ENCODE measurements at regions not wholly inside any gene's neighbourhood (a gene's known extent, or its start where the extent isn't known, plus 50 kb on each side); places are given as distances from the start of the nearest gene placed in this dataset.

DNA sequence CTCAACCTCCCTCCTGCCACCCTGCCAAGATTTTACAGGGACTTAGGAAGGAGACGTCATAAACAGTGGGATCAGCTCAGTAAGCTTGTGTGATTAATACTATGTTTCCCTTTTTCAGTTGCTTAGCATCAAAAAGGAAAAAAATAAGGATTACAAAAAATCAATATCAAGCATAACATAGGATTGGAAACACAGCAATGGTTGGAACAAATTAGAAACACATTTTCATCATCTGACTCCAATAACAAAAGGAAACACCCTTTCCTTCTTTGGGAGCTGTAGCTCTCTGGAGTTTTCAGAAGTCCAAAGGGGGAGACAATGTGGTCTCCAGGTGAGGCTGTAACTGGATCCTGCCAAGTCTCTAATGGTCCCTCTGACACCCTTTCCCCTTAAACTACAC is 233.4 kb downstream of the B3GLCT start:
- TF ChIP-seq, protein P1, sequence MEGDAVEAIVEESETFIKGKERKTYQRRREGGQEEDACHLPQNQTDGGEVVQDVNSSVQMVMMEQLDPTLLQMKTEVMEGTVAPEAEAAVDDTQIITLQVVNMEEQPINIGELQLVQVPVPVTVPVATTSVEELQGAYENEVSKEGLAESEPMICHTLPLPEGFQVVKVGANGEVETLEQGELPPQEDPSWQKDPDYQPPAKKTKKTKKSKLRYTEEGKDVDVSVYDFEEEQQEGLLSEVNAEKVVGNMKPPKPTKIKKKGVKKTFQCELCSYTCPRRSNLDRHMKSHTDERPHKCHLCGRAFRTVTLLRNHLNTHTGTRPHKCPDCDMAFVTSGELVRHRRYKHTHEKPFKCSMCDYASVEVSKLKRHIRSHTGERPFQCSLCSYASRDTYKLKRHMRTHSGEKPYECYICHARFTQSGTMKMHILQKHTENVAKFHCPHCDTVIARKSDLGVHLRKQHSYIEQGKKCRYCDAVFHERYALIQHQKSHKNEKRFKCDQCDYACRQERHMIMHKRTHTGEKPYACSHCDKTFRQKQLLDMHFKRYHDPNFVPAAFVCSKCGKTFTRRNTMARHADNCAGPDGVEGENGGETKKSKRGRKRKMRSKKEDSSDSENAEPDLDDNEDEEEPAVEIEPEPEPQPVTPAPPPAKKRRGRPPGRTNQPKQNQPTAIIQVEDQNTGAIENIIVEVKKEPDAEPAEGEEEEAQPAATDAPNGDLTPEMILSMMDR (IDR thresholded peaks at IDR 0.05; ENCODE audit: low read depth, low read length) = no peak
- DNase-seq (ENCODE audit: extremely low read depth, low read depth) = peak; percentile 29

DNA sequence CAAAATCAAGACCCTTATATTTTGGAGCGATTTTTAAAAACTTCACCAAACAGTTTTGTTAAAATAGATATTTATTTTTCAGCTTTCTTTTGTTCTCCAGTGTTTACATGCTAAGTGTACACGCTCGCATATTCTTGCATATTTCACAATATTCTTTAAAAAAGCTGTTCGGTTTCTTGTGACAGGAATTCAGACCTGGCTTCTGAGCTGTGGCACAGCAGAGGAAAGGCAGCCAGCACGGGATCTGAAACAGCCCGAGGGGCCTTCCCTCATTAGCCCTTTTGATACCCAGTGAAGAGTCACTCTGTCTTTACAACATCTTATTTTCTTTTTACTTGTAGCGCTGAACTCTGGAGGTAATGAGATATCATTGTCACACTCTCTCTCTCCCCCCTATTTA is 234.0 kb downstream of the B3GLCT start:
- no peak for DNase-seq (ENCODE audit: extremely low read depth, low read depth)
- TF ChIP-seq, protein P1 (IDR thresholded peaks at IDR 0.05; ENCODE audit: low read depth, low read length) = no peak

DNA sequence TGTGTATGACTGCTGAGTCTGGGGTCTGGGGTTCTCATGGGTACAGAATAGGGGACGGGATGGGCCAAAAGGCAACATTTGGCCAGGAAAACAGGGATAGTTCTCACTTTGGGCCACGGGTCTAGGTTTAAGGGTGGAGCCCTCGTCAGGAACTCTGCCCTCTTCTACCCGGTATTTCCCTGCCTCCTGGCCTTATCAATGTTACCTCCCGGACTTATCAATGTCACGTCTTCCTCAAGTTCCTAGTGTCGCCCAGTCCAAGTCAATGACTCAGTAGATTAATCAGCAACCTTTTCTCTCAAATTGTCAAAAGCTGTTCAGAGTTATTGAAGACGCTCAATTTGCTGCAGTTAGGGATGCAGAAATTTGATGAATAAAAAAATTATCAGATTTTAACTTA is 234.8 kb downstream of the B3GLCT start:
- TF ChIP-seq, protein P1 (IDR thresholded peaks at IDR 0.05; ENCODE audit: low read depth, low read length) = no peak
- DNase-seq (ENCODE audit: extremely low read depth, low read depth) = no peak

DNA sequence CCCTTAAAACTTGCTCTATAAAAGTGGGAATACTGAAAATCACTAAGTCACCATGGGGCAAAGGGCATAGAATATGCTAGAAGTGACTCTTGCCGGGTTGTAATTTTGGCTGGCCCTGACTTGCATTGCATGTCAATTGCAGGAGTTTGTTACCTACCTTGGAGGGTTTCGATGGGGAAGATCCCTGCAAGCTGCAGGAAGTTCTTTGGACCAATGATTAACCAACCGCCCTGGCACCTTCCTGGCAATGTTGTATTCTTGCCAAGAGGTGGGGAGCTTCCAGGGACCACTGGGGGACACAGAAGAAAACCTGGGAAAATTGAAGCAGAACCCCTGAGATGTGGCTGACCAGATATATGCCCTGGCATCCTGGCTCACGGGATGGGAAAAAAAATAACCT is 235.8 kb downstream of the B3GLCT start:
- TF ChIP-seq, protein P1 (IDR thresholded peaks at IDR 0.05; ENCODE audit: low read depth, low read length) = no peak
- DNase-seq (ENCODE audit: extremely low read depth, low read depth) = no peak

DNA sequence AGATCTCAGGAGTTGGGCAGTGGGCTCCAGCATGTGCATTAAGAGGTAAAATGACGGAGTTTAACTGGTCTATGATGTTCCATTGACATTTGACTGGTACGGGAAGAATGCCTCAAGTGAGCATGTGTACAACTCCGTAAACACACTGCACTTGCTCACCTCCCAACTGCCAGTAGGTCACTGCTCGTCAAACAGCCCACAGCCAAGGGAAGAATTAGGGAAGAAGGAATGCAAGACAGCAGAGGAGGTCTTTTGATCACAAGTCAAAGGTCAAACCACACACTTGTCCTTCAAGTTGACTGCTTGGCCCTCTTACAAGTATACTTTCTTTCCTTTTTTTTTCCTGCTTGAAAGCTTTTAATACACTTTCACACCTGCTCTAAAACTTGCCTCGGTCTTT is 236.7 kb downstream of the B3GLCT start:
- DNase-seq (ENCODE audit: extremely low read depth, low read depth) = no peak
- TF ChIP-seq, protein P1 (IDR thresholded peaks at IDR 0.05; ENCODE audit: low read depth, low read length) = no peak

DNA sequence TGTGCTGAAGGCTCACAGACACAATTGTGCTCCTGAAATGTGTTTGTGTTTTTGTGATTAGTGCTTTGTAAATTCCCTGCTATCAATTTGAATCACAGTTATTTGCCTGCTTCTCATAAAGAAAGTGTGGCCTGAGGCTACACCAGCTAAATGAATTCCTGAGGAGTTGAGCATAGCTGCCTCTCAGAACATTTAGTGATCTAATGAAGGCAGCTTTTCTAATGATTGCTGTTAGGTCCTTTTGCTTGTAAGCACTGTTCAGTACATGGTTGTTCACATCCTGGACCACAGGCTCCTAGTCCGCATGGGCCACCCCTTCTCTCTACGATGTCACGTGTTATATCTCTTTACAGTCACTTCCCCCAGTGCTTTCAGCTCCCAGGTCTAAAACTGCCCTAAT is 238.2 kb downstream of the B3GLCT start:
- TF ChIP-seq, protein P1 (IDR thresholded peaks at IDR 0.05; ENCODE audit: low read depth, low read length) = no peak
- no peak for DNase-seq (ENCODE audit: extremely low read depth, low read depth)

DNA sequence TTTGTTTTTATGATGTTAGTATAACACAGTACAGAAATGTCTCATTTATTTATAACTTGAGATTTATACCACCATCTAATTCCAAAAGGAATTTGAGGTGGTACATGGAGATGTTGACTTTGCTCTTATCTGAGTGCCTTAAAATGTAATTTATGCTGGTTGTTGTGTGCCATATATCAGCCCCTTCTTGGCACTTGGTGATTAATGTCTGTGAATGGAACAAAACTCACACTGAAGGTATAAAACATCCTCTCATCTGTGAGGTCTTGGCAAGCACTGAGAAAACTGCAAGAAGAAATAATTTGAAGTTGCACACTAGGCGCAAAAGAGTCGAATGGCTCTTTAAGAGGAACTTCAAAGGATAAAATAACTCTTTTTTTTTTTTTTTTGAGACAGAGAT is 240.4 kb downstream of the B3GLCT start:
- TF ChIP-seq, protein P1 (IDR thresholded peaks at IDR 0.05; ENCODE audit: low read depth, low read length) = no peak
- DNase-seq (ENCODE audit: extremely low read depth, low read depth) = no peak

Data from AG09319 (cell line).